ENCODE measurements at regions not wholly inside any gene's neighbourhood (a gene's known extent, or its start where the extent isn't known, plus 50 kb on each side); places are given as distances from the start of the nearest gene placed in this dataset.
"Not testable (repeated sequence)": the region's sequence is repeated elsewhere in the genome, so short reads cannot be mapped to it uniquely, and the experiment has no call there.

GRCh38 chr5:97297704-97298091, 114.7 kb upstream of the RIOK2 start:
- H3K27ac ChIP-seq (ENCODE audit: low read length) = no peak overlapping the region
- H3K4me1 ChIP-seq (ENCODE audit: control insufficient read depth, insufficient read depth, low read length) = 0 out of 2 replicates have a peak, but pooled peaks cover 2% of the 10 kb centered on the region
- DNase-seq (ENCODE audit: low read depth, low spot score) = no peak
- H3K27me3 ChIP-seq (ENCODE audit: control insufficient read depth, insufficient read depth, low read length) = no peaks in the 10 kb centered on the region
- no peak overlapping the region for H3K4me3 ChIP-seq (ENCODE audit: low read length)
- no peaks in the 10 kb centered on the region for H3K36me3 ChIP-seq (ENCODE audit: control insufficient read depth, insufficient read depth, low read length)
- H3K9me3 ChIP-seq (ENCODE audit: control insufficient read depth, insufficient read depth, low read length) = no peaks in the 10 kb centered on the region

DNA sequence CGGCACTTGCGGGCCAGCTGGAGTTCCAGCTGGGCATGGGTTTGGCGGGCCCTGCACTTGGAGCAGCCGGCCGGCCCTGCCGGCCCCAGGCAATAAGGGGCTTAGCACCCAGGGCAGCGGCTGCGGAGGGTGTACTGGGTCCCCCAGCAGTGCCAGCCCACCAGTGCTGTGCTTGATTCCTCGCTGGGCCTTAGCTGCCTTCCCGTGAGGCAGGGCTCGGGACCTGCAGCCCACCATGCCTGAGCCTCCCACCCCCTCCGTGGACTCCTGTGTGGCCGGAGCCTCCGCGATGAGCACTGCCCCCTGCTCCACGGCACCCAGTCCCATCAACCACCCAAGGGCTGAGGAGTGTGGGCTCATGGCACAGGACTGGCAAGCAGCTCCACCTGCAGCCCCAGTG, 118.1 kb upstream of the RIOK2 start:
- H3K36me3 ChIP-seq (ENCODE audit: control insufficient read depth, insufficient read depth, low read length); DNase-seq (ENCODE audit: low read depth, low spot score); H3K27ac ChIP-seq (ENCODE audit: low read length); H3K4me1 ChIP-seq (ENCODE audit: control insufficient read depth, insufficient read depth, low read length); H3K9me3 ChIP-seq (ENCODE audit: control insufficient read depth, insufficient read depth, low read length); H3K27me3 ChIP-seq (ENCODE audit: control insufficient read depth, insufficient read depth, low read length); H3K4me3 ChIP-seq (ENCODE audit: low read length): not testable (repeated sequence)
- WGBS (ENCODE audit: insufficient coverage, insufficient read length) = no CpG with 5 or more reads among the region's 16 CpGs

DNA sequence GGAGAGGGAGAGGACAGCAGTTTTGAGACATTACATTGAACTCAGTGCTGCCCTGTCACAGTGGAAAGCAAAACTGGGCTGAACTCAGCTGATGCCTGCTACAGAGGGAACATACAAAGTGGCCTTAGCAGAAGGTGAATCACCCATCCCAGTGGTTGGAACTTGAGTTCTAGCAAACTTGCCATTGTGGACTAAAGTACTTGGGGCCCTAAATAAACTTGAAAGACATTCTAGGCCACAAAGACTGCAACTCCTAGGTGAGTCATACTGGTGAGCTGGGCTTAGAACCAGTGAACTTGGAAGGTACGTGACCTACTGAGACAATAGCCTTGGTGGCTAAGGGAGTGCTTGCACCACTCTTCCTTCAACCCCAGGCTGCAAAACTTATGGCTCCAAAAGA, 155.7 kb upstream of the RIOK2 start:
- Histone ChIP-seq H3K4me1 (ENCODE audit: control insufficient read depth, insufficient read depth, low read length) (no peaks in the 10 kb centered on the region), H3K9me3 (ENCODE audit: control insufficient read depth, insufficient read depth, low read length) (no peaks in the 10 kb centered on the region; the same call in 1 of the 2 replicates), H3K27me3 (ENCODE audit: control insufficient read depth, insufficient read depth, low read length) (no peaks in the 10 kb centered on the region), H3K27ac (ENCODE audit: low read length) (no peak overlapping the region), H3K36me3 (ENCODE audit: control insufficient read depth, insufficient read depth, low read length) (no peaks in the 10 kb centered on the region), H3K4me3 (ENCODE audit: low read length) (no peak overlapping the region)
- DNase-seq (ENCODE audit: low read depth, low spot score) = no peak
- WGBS (ENCODE audit: insufficient coverage, insufficient read length) = no CpG with 5 or more reads among the region's 1 CpG

GRCh38 chr5:97355775-97356174, 172.7 kb upstream of the RIOK2 start:
- no peak overlapping the region for H3K27ac ChIP-seq (ENCODE audit: low read length)
- H3K27me3 ChIP-seq (ENCODE audit: control insufficient read depth, insufficient read depth, low read length) = no peaks in the 10 kb centered on the region
- H3K4me1 ChIP-seq (ENCODE audit: control insufficient read depth, insufficient read depth, low read length) = no peaks in the 10 kb centered on the region
- WGBS (ENCODE audit: insufficient coverage, insufficient read length) = no CpG with 5 or more reads among the region's 4 CpGs
- H3K4me3 ChIP-seq (ENCODE audit: low read length) = no peak overlapping the region
- H3K9me3 ChIP-seq (ENCODE audit: control insufficient read depth, insufficient read depth, low read length) = no peaks in the 10 kb centered on the region
- DNase-seq (ENCODE audit: low read depth, low spot score) = no peak
- H3K36me3 ChIP-seq (ENCODE audit: control insufficient read depth, insufficient read depth, low read length) = no peaks in the 10 kb centered on the region

DNA sequence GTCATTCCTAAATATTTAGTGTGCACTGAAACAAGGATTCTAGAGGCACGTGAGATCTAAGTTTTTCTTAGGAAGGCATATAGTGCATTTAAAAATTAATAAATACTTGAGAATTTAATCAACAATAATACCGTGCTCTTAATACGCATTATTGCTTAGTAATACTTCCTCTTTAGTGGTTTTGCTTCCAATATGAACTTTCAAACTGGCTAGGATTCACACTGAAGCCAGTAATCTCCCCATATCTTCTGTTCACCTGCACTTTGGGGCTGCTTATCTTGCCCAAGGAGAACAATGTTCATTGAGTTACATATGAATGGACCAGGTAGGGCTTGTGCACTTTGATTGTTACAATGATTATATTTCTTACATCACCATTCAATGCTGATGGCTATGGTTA, 180.5 kb upstream of the RIOK2 start:
- Histone ChIP-seq H3K4me1 (ENCODE audit: control insufficient read depth, insufficient read depth, low read length) (peaks cover 4% of the 10 kb centered on the region; the same call in 1 of the 2 replicates), H3K27me3 (ENCODE audit: control insufficient read depth, insufficient read depth, low read length) (no peaks in the 10 kb centered on the region), H3K27ac (ENCODE audit: low read length) (no peak overlapping the region), H3K4me3 (ENCODE audit: low read length) (no peak overlapping the region), H3K36me3 (ENCODE audit: control insufficient read depth, insufficient read depth, low read length) (no peaks in the 10 kb centered on the region), H3K9me3 (ENCODE audit: control insufficient read depth, insufficient read depth, low read length) (no peaks in the 10 kb centered on the region)
- no peak for DNase-seq (ENCODE audit: low read depth, low spot score)
- WGBS (ENCODE audit: insufficient coverage, insufficient read length) = no CpG with 5 or more reads among the region's 3 CpGs

DNA sequence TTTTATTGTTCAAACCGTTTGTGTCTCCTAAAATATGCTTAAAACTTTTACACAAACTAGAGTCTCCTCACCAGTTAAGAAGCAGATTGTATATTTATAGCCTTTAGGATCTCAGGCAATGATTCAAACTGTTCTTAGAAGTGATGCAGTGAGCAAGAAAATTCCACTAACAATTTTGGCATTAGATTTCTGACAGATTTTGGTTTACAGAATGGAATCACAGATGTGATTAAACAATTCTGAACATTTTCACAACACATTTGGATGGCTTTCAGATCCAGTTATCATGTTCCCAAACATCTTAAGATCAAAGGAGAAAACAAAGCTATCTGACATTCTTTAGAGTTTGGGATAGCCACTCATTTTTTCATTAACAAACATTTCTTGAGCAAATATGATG, 181.7 kb upstream of the RIOK2 start:
- H3K9me3 ChIP-seq (ENCODE audit: control insufficient read depth, insufficient read depth, low read length) = no peaks in the 10 kb centered on the region
- no peaks in the 10 kb centered on the region for H3K36me3 ChIP-seq (ENCODE audit: control insufficient read depth, insufficient read depth, low read length)
- no peak overlapping the region for H3K4me3 ChIP-seq (ENCODE audit: low read length)
- no peak for DNase-seq (ENCODE audit: low read depth, low spot score)
- peaks cover 4% of the 10 kb centered on the region; the same call in 1 of the 2 replicates for H3K4me1 ChIP-seq (ENCODE audit: control insufficient read depth, insufficient read depth, low read length)
- no peaks in the 10 kb centered on the region for H3K27me3 ChIP-seq (ENCODE audit: control insufficient read depth, insufficient read depth, low read length)
- H3K27ac ChIP-seq (ENCODE audit: low read length) = no peak overlapping the region
- no CpG with 5 or more reads among the region's 1 CpG for WGBS (ENCODE audit: insufficient coverage, insufficient read length)

- Histone ChIP-seq H3K27me3 (ENCODE audit: control insufficient read depth, insufficient read depth, low read length) (no peaks in the 10 kb centered on the region), H3K4me3 (ENCODE audit: low read length) (no peak overlapping the region), H3K4me1 (ENCODE audit: control insufficient read depth, insufficient read depth, low read length) (peaks cover 4% of the 10 kb centered on the region; the same call in 1 of the 2 replicates), H3K36me3 (ENCODE audit: control insufficient read depth, insufficient read depth, low read length) (no peaks in the 10 kb centered on the region), H3K9me3 (ENCODE audit: control insufficient read depth, insufficient read depth, low read length) (no peaks in the 10 kb centered on the region), H3K27ac (ENCODE audit: low read length) (no peak overlapping the region)
- peak; percentile 9 for DNase-seq (ENCODE audit: low read depth, low spot score)
Measured at GRCh38 chr5:97365163-97365845, 182.3 kb upstream of the RIOK2 start.

DNA sequence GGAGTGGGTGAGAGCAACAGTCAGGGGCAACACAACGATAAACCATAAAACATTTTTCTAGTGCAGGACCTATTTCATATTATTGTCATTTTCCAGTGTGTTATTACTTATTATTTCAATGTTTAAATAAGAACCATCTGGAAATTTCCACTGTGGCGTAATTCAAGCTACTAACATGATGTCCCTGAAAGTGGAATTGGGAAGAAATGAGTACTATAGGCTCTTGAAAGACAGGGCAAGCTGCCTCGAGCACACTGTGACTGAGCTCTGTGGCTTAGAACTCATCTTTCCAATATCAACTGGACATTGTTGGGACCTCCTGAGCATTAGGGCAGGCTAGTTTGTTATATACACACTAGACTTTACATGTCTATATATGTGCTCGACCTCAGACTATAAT, 182.9 kb upstream of the RIOK2 start:
- peaks cover 4% of the 10 kb centered on the region; the same call in 1 of the 2 replicates for H3K4me1 ChIP-seq (ENCODE audit: control insufficient read depth, insufficient read depth, low read length)
- no CpG with 5 or more reads among the region's 4 CpGs for WGBS (ENCODE audit: insufficient coverage, insufficient read length)
- no peaks in the 10 kb centered on the region for H3K27me3 ChIP-seq (ENCODE audit: control insufficient read depth, insufficient read depth, low read length)
- DNase-seq (ENCODE audit: low read depth, low spot score) = no peak
- no peak overlapping the region for H3K27ac ChIP-seq (ENCODE audit: low read length)
- no peaks in the 10 kb centered on the region for H3K36me3 ChIP-seq (ENCODE audit: control insufficient read depth, insufficient read depth, low read length)
- H3K4me3 ChIP-seq (ENCODE audit: low read length) = no peak overlapping the region
- no peaks in the 10 kb centered on the region for H3K9me3 ChIP-seq (ENCODE audit: control insufficient read depth, insufficient read depth, low read length)

DNA sequence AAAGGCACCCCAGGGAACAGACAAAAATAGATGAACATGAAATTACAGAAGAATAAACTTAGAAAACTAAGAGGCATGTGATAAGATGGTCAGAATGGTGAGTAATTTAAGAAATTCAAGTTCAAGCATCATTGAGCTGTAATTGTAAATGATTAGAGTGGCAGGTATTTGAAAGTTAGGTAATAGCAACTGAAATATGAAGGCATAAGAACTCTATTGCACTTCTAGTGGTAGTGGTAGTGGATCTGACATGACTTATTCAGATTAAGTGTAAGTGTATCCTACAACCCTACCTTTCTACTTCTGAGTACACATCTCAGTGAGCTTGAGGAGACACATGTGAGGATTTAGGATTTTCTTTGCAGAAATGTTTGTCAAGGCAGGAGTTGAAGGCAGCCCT, 192.9 kb upstream of the RIOK2 start:
- H3K27me3 ChIP-seq (ENCODE audit: control insufficient read depth, insufficient read depth, low read length) = no peaks in the 10 kb centered on the region
- no peak for DNase-seq (ENCODE audit: low read depth, low spot score)
- H3K4me3 ChIP-seq (ENCODE audit: low read length) = no peak overlapping the region
- no peak overlapping the region for H3K27ac ChIP-seq (ENCODE audit: low read length)
- H3K4me1 ChIP-seq (ENCODE audit: control insufficient read depth, insufficient read depth, low read length) = no peaks in the 10 kb centered on the region
- no peaks in the 10 kb centered on the region for H3K36me3 ChIP-seq (ENCODE audit: control insufficient read depth, insufficient read depth, low read length)
- no peaks in the 10 kb centered on the region for H3K9me3 ChIP-seq (ENCODE audit: control insufficient read depth, insufficient read depth, low read length)

DNA sequence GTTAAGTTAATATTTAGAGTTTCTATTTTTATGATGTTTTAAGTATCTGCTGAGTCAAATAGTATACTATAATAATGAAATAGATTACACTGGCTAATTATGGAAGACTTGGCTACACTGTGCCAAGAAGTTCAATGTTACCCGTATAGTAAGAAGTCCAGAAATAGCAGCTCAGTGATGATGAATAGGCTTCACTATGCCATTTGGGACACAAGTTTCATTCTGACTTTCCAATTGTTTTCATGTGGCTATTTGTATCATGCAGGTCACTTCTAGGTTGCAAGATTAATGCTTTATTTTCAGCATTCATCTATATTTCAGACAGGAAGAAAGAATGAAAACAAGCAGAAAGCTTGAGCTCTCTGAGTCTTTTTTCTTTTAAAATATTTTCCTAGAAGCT, 194.5 kb upstream of the RIOK2 start:
- no peak for DNase-seq (ENCODE audit: low read depth, low spot score)
- no peak overlapping the region for H3K4me3 ChIP-seq (ENCODE audit: low read length)
- H3K4me1 ChIP-seq (ENCODE audit: control insufficient read depth, insufficient read depth, low read length) = no peaks in the 10 kb centered on the region
- no peaks in the 10 kb centered on the region for H3K9me3 ChIP-seq (ENCODE audit: control insufficient read depth, insufficient read depth, low read length)
- no peaks in the 10 kb centered on the region for H3K27me3 ChIP-seq (ENCODE audit: control insufficient read depth, insufficient read depth, low read length)
- H3K36me3 ChIP-seq (ENCODE audit: control insufficient read depth, insufficient read depth, low read length) = no peaks in the 10 kb centered on the region
- no CpG with 5 or more reads among the region's 1 CpG for WGBS (ENCODE audit: insufficient coverage, insufficient read length)
- H3K27ac ChIP-seq (ENCODE audit: low read length) = no peak overlapping the region

DNA sequence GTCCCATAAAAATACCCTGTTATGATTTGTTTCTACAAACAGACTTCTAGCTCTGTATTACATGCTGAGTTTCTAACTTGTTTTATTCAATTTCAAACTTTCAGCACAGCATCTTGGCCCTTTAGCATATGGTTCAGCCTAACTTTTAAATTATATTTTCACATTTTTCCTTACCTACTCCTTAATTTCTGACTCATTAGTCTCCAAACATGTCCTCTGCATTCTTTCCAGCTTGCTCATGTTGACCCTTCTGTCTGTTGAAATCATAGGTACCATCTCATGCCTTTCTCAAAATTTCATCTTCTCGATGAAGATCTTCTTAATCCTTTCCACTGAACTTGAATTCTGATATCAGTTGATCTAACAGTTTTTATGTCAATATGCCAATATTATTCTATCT, 200.9 kb upstream of the RIOK2 start:
- no peak for DNase-seq (ENCODE audit: low read depth, low spot score)
- WGBS (ENCODE audit: insufficient coverage, insufficient read length) = no CpG with 5 or more reads among the region's 1 CpG
- Histone ChIP-seq H3K9me3 (ENCODE audit: control insufficient read depth, insufficient read depth, low read length) (no peaks in the 10 kb centered on the region), H3K4me3 (ENCODE audit: low read length) (no peak overlapping the region), H3K36me3 (ENCODE audit: control insufficient read depth, insufficient read depth, low read length) (no peaks in the 10 kb centered on the region), H3K27me3 (ENCODE audit: control insufficient read depth, insufficient read depth, low read length) (no peaks in the 10 kb centered on the region), H3K4me1 (ENCODE audit: control insufficient read depth, insufficient read depth, low read length) (no peaks in the 10 kb centered on the region), H3K27ac (ENCODE audit: low read length) (no peak overlapping the region)
